Mammary epithelial cell (primary cell): ENCODE measurements at regions not wholly inside any gene's neighbourhood (a gene's known extent, or its start where the extent isn't known, plus 50 kb on each side); places are given as distances from the start of the nearest gene placed in this dataset.

Experiments used
- EZH2 ChIP-seq: IDR thresholded peaks from 2 replicates; pipeline ENCODE4 v1.6.1; 2012; ENCODE audit warnings: low read length, inconsistent platforms, borderline replicate concordance
- TF ChIP-seq, protein P1 (sequence below), 2 donors: IDR thresholded peaks in 1 of 2; conservative IDR thresholded peaks in 1 of 2; 2 replicates each; pipeline ENCODE4 v1.5.1; 2011 to 2012; ENCODE audit warnings: inconsistent platforms in 2 of 2, low read length in 2 of 2, mild to moderate bottlenecking in 2 of 2, control low read depth in 1 of 2, low read depth in 1 of 2; ENCODE audit not compliant: insufficient read depth in 1 of 2; ENCODE audit errors: extremely low read depth in 1 of 2

DNA sequence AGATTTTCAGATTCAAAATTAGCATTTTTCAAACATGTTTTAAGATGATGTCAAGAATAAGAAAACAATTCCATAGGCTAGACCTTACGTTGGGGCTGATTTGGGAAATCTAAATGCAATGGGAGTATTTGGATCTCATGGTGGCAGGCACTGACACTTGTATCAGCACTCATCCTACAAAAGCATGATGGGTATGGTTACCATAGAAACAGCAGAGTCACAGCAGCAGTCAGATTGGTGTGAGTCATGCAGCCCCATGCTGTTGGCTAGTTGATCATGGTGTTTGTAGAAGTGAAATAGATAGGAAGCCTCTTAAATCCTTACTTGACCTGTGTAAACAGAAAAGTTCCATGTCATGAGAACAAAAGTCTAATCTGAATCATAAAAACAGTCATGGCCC, 1637.3 kb upstream of the PABPC4L start:
- TF ChIP-seq, protein P1, sequence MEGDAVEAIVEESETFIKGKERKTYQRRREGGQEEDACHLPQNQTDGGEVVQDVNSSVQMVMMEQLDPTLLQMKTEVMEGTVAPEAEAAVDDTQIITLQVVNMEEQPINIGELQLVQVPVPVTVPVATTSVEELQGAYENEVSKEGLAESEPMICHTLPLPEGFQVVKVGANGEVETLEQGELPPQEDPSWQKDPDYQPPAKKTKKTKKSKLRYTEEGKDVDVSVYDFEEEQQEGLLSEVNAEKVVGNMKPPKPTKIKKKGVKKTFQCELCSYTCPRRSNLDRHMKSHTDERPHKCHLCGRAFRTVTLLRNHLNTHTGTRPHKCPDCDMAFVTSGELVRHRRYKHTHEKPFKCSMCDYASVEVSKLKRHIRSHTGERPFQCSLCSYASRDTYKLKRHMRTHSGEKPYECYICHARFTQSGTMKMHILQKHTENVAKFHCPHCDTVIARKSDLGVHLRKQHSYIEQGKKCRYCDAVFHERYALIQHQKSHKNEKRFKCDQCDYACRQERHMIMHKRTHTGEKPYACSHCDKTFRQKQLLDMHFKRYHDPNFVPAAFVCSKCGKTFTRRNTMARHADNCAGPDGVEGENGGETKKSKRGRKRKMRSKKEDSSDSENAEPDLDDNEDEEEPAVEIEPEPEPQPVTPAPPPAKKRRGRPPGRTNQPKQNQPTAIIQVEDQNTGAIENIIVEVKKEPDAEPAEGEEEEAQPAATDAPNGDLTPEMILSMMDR (conservative IDR thresholded peaks at IDR 0.05 in 1 of 2, IDR thresholded peaks at IDR 0.05 in 1 of 2; ENCODE audit: extremely low read depth in 1 of 2, insufficient read depth in 1 of 2, low read depth in 1 of 2, low read length in 2 of 2): no peak
- no peak for TF ChIP-seq EZH2
